Testis (tissue), 2 donors: ENCODE measurements at regions not wholly inside any gene's neighbourhood (a gene's known extent, or its start where the extent isn't known, plus 50 kb on each side); places are given as distances from the start of the nearest gene placed in this dataset.

Experiments
- POLR2A ChIP-seq: fragments of 450-650 bp; IDR thresholded peaks from one replicate; pipeline ENCODE4 v1.6.1; 2017; ENCODE audit warnings: antibody characterized with exemption, mild to moderate bottlenecking, moderate library complexity
- TF ChIP-seq, protein P1 (sequence below), 3 experiments: fragments of 450-650 bp in 2 of 3; fragments of 200-600 bp in 1 of 3; sonication (generic) in 1 of 3; IDR thresholded peaks; one replicate each; pipeline ENCODE4 v1.5.1; 2016 to 2019; ENCODE audit warnings: antibody characterized with exemption in 3 of 3, mild to moderate bottlenecking in 2 of 3, moderate library complexity in 1 of 3

DNA sequence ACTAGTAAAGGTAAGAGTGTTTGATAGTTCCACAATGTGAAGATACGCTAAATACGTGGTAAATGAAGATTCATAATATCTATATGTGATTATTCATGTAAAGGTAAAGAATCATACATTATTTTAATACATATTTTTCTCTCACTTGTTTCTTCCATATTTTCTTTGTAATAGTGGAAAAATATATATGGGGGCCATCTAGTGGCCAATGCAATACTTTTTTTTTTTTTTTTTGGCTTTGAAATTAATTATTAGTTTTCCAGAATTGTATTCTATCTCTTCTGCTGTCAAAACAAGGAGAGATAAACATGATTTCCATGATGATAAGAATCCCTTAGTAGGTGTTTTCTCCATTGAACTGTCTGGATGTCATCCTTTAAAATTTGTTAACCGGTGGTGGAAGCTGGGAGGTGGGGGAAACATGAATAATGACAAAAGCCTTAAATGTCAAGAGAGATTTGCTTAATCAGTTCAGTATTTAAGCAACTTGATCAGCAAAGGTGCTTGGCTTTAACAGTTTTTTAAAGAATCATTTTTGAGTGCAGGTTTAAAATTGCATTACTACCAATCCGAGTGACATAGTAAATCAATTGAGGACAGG lies 508.7 kb upstream of the HTR2C start:
- TF ChIP-seq, protein P1, sequence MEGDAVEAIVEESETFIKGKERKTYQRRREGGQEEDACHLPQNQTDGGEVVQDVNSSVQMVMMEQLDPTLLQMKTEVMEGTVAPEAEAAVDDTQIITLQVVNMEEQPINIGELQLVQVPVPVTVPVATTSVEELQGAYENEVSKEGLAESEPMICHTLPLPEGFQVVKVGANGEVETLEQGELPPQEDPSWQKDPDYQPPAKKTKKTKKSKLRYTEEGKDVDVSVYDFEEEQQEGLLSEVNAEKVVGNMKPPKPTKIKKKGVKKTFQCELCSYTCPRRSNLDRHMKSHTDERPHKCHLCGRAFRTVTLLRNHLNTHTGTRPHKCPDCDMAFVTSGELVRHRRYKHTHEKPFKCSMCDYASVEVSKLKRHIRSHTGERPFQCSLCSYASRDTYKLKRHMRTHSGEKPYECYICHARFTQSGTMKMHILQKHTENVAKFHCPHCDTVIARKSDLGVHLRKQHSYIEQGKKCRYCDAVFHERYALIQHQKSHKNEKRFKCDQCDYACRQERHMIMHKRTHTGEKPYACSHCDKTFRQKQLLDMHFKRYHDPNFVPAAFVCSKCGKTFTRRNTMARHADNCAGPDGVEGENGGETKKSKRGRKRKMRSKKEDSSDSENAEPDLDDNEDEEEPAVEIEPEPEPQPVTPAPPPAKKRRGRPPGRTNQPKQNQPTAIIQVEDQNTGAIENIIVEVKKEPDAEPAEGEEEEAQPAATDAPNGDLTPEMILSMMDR (IDR thresholded peaks at IDR 0.05): peak in 1 of 3 experiments; percentile 33
- no peak for TF ChIP-seq POLR2A
